ENCODE measurements at regions not wholly inside any gene's neighbourhood (a gene's known extent, or its start where the extent isn't known, plus 50 kb on each side); places are given as distances from the start of the nearest gene placed in this dataset.

DNA sequence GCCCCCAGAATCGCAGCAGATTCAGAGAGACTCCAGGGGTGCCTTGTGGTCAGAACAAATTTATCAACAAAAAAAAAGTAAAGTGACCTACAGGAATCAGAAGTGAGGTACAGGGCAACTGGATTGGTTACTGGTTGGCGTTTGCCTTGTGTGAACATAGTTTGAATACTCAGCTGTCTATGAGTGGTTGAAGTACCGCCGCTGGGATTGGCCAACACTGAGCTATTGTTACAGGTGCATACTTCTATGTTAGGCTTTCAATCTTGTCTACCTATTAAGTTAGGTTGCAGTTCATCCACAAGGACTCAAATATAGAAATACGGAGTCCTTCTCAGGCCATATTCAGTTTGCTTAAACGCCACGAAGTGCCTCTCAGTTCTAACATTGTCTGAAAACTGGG, 993.5 kb upstream of the PRKX start:
- Histone ChIP-seq H3K9me3 (no peaks in the 10 kb centered on the region), H3K4me1 (replicated peaks) (no peaks in the 10 kb centered on the region), H3K27ac (no peak overlapping the region), H3K27me3 (replicated peaks; ENCODE audit: insufficient read depth) (no peaks in the 10 kb centered on the region), H3K36me3 (no peaks in the 10 kb centered on the region), H3K4me3 (no peak overlapping the region)
- DNase-seq (ENCODE audit: low spot score) = no peak
- intact Hi-C loops (cut with DNase I) = no loop called here
- TF ChIP-seq POLR2A (IDR thresholded peaks at IDR 0.05) (no peak), POLR2AphosphoS5 (IDR thresholded peaks at IDR 0.05) (no peak)
- TF ChIP-seq, protein P1, sequence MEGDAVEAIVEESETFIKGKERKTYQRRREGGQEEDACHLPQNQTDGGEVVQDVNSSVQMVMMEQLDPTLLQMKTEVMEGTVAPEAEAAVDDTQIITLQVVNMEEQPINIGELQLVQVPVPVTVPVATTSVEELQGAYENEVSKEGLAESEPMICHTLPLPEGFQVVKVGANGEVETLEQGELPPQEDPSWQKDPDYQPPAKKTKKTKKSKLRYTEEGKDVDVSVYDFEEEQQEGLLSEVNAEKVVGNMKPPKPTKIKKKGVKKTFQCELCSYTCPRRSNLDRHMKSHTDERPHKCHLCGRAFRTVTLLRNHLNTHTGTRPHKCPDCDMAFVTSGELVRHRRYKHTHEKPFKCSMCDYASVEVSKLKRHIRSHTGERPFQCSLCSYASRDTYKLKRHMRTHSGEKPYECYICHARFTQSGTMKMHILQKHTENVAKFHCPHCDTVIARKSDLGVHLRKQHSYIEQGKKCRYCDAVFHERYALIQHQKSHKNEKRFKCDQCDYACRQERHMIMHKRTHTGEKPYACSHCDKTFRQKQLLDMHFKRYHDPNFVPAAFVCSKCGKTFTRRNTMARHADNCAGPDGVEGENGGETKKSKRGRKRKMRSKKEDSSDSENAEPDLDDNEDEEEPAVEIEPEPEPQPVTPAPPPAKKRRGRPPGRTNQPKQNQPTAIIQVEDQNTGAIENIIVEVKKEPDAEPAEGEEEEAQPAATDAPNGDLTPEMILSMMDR (IDR thresholded peaks at IDR 0.05) = no peak
- 92% methylated on average over 7 of the region's 7 CpGs for WGBS

DNA sequence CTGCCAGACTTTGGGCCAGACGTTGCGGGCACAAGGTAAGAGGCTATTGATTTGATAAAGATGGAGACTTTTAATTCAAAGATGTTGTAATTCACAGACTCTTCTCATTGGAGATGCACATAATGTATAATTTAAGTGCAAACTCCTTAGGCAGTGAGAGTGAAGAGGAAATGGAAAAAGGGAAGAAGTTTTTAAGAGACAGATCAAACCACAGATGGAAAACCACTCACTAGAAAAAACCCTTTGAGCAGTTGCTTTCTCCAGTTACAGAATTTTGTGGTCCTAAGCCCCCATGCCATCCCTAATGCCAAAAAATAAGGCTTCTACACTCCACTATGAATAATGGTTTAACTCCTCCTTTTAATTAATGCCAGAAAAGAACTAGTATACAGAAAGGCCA, 977.1 kb upstream of the PRKX start:
- TF ChIP-seq POLR2A (IDR thresholded peaks at IDR 0.05) (no peak), POLR2AphosphoS5 (IDR thresholded peaks at IDR 0.05) (no peak)
- TF ChIP-seq, protein P1 (IDR thresholded peaks at IDR 0.05) = no peak

DNA sequence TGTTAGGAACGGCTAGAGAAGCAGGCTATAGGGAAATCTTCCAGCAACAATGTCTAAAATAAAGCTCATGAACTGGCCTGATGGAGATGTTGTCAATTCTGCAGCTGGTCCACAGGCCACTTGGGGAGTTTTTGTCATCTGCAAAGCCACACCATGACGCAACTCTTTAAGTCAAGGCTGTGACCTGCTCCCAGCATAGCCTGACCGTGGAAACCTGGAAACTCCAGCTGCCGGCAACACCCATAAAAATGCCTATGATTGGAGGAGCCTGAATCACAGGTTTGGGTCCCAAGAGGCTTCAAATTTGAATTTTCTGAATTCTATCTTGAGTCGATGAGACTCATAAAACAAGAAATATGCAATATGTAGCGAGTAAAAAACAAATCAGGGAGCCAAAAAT, 969.2 kb upstream of the PRKX start:
- WGBS = 38% methylated on average over 5 of the region's 6 CpGs

More for the DNA sequence above, 977.1 kb upstream of the PRKX start:
- Histone ChIP-seq H3K4me3 (no peak overlapping the region), H3K27ac (no peak overlapping the region), H3K4me1 (replicated peaks) (no peaks in the 10 kb centered on the region), H3K9me3 (no peaks in the 10 kb centered on the region), H3K27me3 (replicated peaks; ENCODE audit: insufficient read depth) (no peaks in the 10 kb centered on the region), H3K36me3 (no peaks in the 10 kb centered on the region)
- WGBS = 87% methylated on average over 2 of the region's 2 CpGs
- no peak for DNase-seq (ENCODE audit: low spot score)
- intact Hi-C loops (cut with DNase I) = no loop called here

DNA sequence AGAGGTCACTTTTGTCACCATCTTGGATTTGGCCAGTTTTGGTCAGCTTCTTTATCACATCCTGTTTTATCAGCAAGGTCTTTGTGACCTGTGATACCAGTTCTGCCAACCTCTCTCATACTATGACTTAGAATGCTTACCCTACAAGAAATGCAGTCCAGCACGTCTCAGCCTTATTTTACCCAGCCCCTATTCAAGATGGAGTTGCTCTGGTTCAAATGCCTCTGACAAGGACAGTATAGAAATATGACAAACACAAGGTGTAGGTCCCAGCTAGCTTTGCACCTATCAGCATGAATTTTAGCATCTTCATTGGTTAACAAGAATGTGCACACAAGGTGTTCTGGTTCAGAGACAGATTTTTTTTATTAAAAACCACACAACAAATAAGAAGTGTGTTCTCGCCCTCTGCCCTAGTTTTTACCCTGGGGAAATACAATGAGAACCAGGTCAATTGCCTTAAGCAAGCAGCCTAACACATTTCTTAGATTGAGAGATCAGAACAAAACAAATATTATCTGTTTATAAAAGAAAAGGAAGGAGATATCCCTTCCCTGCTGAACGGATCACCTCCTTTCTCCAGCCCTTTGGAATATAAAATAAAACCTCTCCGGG, 962.3 kb upstream of the PRKX start:
- intact Hi-C loops (cut with DNase I) = no loop called here
- WGBS = 24% methylated on average over 4 of the region's 4 CpGs
- H3K4me3 ChIP-seq = no peak overlapping the region
- no peaks in the 10 kb centered on the region for H3K4me1 ChIP-seq (replicated peaks)
- H3K9me3 ChIP-seq = no peaks in the 10 kb centered on the region
- TF ChIP-seq POLR2AphosphoS5 (IDR thresholded peaks at IDR 0.05) (no peak), POLR2A (IDR thresholded peaks at IDR 0.05) (no peak)
- TF ChIP-seq, protein P1 (IDR thresholded peaks at IDR 0.05) = no peak
- DNase-seq (ENCODE audit: low spot score) = no peak
- no peak overlapping the region for H3K27ac ChIP-seq
- no peaks in the 10 kb centered on the region for H3K36me3 ChIP-seq
- no peaks in the 10 kb centered on the region for H3K27me3 ChIP-seq (replicated peaks; ENCODE audit: insufficient read depth)

More for the DNA sequence above, 969.2 kb upstream of the PRKX start:
- DNase-seq (ENCODE audit: low spot score) = no peak
- Histone ChIP-seq H3K4me3 (no peak overlapping the region), H3K27me3 (replicated peaks; ENCODE audit: insufficient read depth) (no peaks in the 10 kb centered on the region), H3K9me3 (no peaks in the 10 kb centered on the region), H3K4me1 (replicated peaks) (no peaks in the 10 kb centered on the region), H3K36me3 (no peaks in the 10 kb centered on the region), H3K27ac (no peak overlapping the region)
- intact Hi-C loops (cut with DNase I) = no loop called here
- TF ChIP-seq POLR2AphosphoS5 (IDR thresholded peaks at IDR 0.05) (no peak), POLR2A (IDR thresholded peaks at IDR 0.05) (no peak)
- TF ChIP-seq, protein P1 (IDR thresholded peaks at IDR 0.05) = no peak

DNA sequence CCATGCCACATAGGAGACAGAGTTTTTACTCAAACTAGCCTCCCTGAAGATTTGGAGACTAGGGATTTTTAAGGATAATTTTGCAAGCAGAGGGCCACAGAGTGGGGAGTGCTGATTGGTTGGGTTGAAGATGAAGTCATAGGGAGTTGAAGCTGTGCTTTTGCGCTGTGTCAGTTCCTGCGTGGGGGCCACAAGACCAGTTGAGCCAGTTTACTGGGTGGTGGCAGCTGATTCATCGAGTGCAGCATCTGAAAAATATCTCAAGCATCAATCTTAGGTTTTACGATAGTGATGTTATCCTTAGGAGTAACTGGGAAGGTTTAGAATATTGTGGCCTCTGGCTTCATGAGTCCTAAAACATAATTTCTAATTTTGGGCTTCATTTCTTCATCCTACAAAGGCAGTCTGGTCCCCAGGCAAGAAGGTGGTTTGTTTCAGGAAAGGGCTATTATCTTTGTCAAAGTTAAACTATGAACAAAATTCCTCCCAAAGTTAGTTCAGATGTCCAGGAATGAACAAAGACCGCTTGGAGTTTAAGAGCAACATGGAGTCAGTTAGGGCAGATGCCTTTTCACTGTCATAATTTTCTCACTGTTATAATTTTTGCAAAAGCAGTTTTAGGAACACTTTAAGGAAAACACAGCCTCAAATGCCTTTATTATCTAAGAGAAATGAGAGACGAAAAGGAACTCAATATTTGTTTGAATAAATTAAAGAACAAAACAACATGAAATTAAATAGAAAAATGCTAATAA, 960.8 kb upstream of the PRKX start:
- 63% methylated on average over 4 of the region's 6 CpGs for WGBS
- no peak for DNase-seq (ENCODE audit: low spot score)
- TF ChIP-seq POLR2AphosphoS5 (IDR thresholded peaks at IDR 0.05) = no peak
- TF ChIP-seq, protein P1 (IDR thresholded peaks at IDR 0.05) = no peak
- no peak for TF ChIP-seq POLR2A (IDR thresholded peaks at IDR 0.05)
- Histone ChIP-seq H3K27ac (no peak overlapping the region), H3K4me3 (no peak overlapping the region), H3K9me3 (no peaks in the 10 kb centered on the region), H3K27me3 (replicated peaks; ENCODE audit: insufficient read depth) (no peaks in the 10 kb centered on the region), H3K4me1 (replicated peaks) (no peaks in the 10 kb centered on the region), H3K36me3 (no peaks in the 10 kb centered on the region)
- intact Hi-C loops (cut with DNase I) = no loop called here
